Activated naive CD4-positive, alpha-beta T cell treated with anti-CD3 and anti-CD28 coated beads, Interleukin-2, amount 10 ng/mL, durations not matched to agents 7 days and 5 days (primary cell): ENCODE measurements at regions not wholly inside any gene's neighbourhood (a gene's known extent, or its start where the extent isn't known, plus 50 kb on each side); places are given as distances from the start of the nearest gene placed in this dataset.

Experiments
- CTCF ChIA-PET: fragments of 350-600 bp; sonication (Branson Sonifier 250); formaldehyde crosslinking; loops from one replicate; lab custom pipeline; 2021; ENCODE audit warnings: antibody characterized with exemption; lab: Charles Lee
- DNase-seq: peaks from one replicate; pipeline ENCODE4 v3.0.0-alpha.2; 2020
- H3K27ac Mint-ChIP-seq: one replicate; pipeline ENCODE4 v1.8.0; 2021; ENCODE audit warnings: mild to moderate bottlenecking, moderate library complexity, mixed read lengths
- H3K27me3 Mint-ChIP-seq: one replicate; pipeline ENCODE4 v1.8.0; 2021; ENCODE audit warnings: mild to moderate bottlenecking, mixed read lengths
- H3K36me3 Mint-ChIP-seq: one replicate; pipeline ENCODE4 v1.8.0; 2021; ENCODE audit warnings: mixed read lengths
- H3K4me1 Mint-ChIP-seq: one replicate; pipeline ENCODE4 v1.8.0; 2021; ENCODE audit warnings: mixed read lengths
- H3K4me3 Mint-ChIP-seq: one replicate; pipeline ENCODE4 v1.8.0; 2021; ENCODE audit warnings: mild to moderate bottlenecking, moderate library complexity, mixed read lengths
- H3K9me3 Mint-ChIP-seq: one replicate; pipeline ENCODE4 v1.8.0; 2021; ENCODE audit warnings: mixed read lengths

DNA sequence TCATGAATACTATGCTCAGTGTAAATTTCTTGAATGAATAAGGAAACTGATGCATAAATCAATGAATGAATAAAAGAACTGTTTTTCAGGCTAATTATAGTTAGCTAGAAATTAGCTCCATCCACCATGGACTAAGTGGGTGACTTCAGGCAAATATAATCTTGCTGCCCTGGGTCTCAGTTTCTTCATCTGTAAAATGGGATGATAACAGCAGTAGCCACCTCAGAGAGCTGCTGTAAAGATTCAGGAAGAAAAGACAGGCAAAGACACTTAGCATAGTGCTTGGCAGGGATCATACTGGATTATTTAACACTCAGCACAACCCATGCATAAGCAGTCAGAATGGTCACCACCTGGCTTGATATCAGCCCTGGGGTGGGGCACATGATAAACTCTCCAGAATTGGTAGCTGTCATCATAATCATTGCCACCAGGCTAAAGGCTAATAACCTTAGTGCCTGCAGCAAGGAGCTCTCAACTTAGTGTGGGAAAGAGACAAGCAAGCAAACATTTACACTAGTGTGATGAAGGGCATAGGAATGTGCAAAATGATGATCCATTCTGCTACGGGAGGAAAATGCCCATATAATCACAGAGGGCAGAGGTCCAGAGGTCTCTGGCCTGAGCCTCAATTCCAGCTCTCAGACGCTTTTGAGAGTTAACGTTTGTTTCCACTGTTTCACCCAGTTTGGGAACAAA is 234.7 kb upstream of the TBX3 start:
- DNase-seq: no peak
- Mint-ChIP-seq H3K27me3 (no peaks in the 10 kb centered on the region), H3K4me3 (no peak overlapping the region), H3K27ac (no peak overlapping the region), H3K9me3 (peaks cover 5% of the 10 kb centered on the region), H3K4me1 (no peaks in the 10 kb centered on the region), H3K36me3 (no peaks in the 10 kb centered on the region)
- CTCF ChIA-PET: no interaction called here

GRCh38 chr12:114917953-114918352 is 234.0 kb upstream of the TBX3 start:
- Mint-ChIP-seq H3K36me3 (no peaks in the 10 kb centered on the region), H3K4me1 (no peaks in the 10 kb centered on the region), H3K9me3 (peaks cover 5% of the 10 kb centered on the region), H3K27ac (no peak overlapping the region), H3K27me3 (no peaks in the 10 kb centered on the region), H3K4me3 (no peak overlapping the region)
- CTCF ChIA-PET: no interaction called here
- no peak for DNase-seq

GRCh38 chr12:114917307-114917706 is 233.3 kb upstream of the TBX3 start:
- no peaks in the 10 kb centered on the region for H3K4me1 Mint-ChIP-seq
- CTCF ChIA-PET: no interaction called here
- no peak for DNase-seq
- no peaks in the 10 kb centered on the region for H3K27me3 Mint-ChIP-seq
- no peak overlapping the region for H3K4me3 Mint-ChIP-seq
- H3K36me3 Mint-ChIP-seq: no peaks in the 10 kb centered on the region
- peaks cover 5% of the 10 kb centered on the region for H3K9me3 Mint-ChIP-seq
- H3K27ac Mint-ChIP-seq: no peak overlapping the region

DNA sequence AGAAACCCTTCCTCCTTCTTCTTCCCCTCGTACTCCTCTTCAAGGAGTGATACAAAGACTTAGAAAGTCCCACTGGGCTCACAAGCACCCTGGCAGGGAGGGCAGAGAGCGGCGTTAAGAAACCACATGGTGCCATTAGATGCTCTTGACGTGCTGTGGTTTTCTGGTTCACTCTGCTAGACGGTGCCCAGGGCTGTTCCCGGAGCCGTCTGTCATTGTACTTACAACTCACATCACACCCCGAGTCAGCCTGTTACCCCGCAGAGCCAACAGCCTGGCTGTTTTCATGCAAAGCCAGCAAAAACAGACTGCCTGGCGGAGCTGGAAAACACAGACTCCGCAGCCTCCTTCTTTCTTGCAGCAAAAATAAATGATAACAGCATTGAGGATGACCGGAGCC is 232.6 kb upstream of the TBX3 start:
- DNase-seq: no peak
- H3K36me3 Mint-ChIP-seq: no peaks in the 10 kb centered on the region
- CTCF ChIA-PET: no interaction called here
- H3K4me3 Mint-ChIP-seq: no peak overlapping the region
- no peak overlapping the region for H3K27ac Mint-ChIP-seq
- H3K9me3 Mint-ChIP-seq: peaks cover 5% of the 10 kb centered on the region
- H3K4me1 Mint-ChIP-seq: no peaks in the 10 kb centered on the region
- no peaks in the 10 kb centered on the region for H3K27me3 Mint-ChIP-seq

DNA sequence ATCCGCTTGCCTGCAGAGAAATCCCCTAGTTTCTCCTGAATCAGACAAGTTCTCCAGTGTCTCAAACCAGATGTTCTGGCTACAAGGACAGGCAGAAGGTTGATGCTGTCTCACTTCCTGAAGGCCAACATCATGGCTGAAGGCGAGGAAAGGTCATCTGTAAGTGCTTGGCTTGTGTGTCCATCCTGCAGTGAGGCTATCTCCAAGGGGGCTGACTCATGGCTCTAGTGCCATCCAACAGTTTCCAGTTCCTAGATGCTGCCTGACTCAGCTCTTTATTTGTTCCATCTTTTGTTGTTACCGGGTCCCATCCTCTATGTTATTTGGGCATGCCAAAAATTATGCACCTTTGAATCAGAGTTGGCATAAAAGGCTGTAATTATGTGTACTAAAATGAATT is 232.1 kb upstream of the TBX3 start:
- H3K4me3 Mint-ChIP-seq: no peak overlapping the region
- CTCF ChIA-PET: no interaction called here
- H3K27ac Mint-ChIP-seq: no peak overlapping the region
- H3K36me3 Mint-ChIP-seq: no peaks in the 10 kb centered on the region
- no peaks in the 10 kb centered on the region for H3K27me3 Mint-ChIP-seq
- peaks cover 3% of the 10 kb centered on the region for H3K9me3 Mint-ChIP-seq
- no peak for DNase-seq
- H3K4me1 Mint-ChIP-seq: no peaks in the 10 kb centered on the region

DNA sequence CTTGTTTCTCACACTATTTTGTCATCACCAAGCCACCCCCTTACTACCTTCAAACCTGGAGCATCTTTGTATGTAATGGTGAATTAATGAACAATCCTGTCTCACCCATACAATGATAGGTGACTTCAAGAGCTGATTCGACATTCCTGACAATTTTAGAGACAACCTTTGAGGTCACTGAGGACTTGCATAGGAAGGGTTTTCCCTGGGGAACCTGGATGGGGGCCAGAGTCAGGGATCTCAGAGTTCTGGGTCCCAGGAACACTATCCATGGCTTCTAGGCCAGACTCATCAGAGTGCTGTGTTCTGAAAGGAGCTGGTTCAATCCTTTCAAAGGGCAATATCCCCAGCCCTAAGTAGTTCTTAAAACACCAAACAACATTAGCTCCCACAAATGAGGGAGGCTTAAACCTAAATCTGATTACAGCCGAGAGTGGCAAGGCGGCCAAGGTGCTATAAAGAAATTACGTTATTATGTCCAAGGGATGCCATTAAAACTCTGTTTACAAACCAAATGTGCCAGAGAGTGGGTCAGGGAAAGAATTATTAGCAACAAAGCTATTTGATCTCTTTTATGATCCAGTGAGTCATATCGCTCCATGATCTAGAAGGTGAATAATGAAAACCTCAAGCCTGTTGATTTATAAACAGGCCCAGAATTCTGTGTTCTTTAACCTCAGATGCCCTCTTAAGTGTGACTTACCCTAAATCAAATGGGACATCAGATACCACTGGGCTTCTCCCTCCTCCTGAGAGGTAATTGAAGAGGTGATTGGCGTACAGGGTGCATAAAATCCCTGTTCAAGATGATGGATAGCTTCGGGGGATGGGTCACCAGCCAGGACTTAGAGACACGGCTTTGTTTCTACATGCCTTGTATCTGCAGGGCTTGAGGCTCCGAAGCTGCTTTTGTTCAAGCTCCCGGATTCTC is 230.2 kb upstream of the TBX3 start:
- Mint-ChIP-seq H3K27ac (no peak overlapping the region), H3K4me1 (no peaks in the 10 kb centered on the region), H3K9me3 (peaks cover 9% of the 10 kb centered on the region), H3K27me3 (no peaks in the 10 kb centered on the region), H3K36me3 (no peaks in the 10 kb centered on the region), H3K4me3 (no peak overlapping the region)
- CTCF ChIA-PET: no interaction called here
- DNase-seq: no peak

DNA sequence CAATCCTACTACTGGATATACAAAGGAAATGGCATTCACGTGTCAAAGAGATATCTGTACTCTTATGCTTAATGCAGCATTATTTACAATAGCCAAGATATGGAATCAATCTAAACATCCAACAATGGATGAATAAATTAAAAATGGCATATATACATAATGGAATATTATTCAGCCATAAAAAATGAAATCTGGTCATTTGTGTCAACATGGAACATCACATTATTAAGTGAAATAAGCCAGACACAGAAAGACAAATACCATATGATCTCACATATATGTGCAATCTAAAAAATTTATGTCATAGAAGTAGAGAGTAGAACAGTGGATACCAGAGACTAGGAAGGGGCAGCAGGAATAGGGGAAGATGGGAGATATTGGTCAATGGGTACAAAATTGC is 228.8 kb upstream of the TBX3 start:
- Mint-ChIP-seq H3K36me3 (no peaks in the 10 kb centered on the region), H3K9me3 (peaks cover 9% of the 10 kb centered on the region), H3K4me3 (no peak overlapping the region), H3K27me3 (no peaks in the 10 kb centered on the region), H3K4me1 (no peaks in the 10 kb centered on the region), H3K27ac (no peak overlapping the region)
- no peak for DNase-seq
- CTCF ChIA-PET: no interaction called here

- Mint-ChIP-seq H3K4me3 (no peak overlapping the region), H3K36me3 (no peaks in the 10 kb centered on the region), H3K4me1 (no peaks in the 10 kb centered on the region), H3K27me3 (no peaks in the 10 kb centered on the region), H3K9me3 (peaks cover 9% of the 10 kb centered on the region), H3K27ac (no peak overlapping the region)
- CTCF ChIA-PET: no interaction called here
- no peak for DNase-seq
These were observed 227.2 kb upstream of the TBX3 start for GRCh38 chr12:114911196-114911595.

GRCh38 chr12:114904254-114905003 is 220.5 kb upstream of the TBX3 start:
- no peaks in the 10 kb centered on the region for H3K27me3 Mint-ChIP-seq
- no peaks in the 10 kb centered on the region for H3K4me1 Mint-ChIP-seq
- no peak overlapping the region for H3K27ac Mint-ChIP-seq
- CTCF ChIA-PET: no interaction called here
- peaks cover 4% of the 10 kb centered on the region for H3K9me3 Mint-ChIP-seq
- no peak overlapping the region for H3K4me3 Mint-ChIP-seq
- no peak for DNase-seq
- no peaks in the 10 kb centered on the region for H3K36me3 Mint-ChIP-seq

GRCh38 chr12:114903083-114903691 is 219.2 kb upstream of the TBX3 start:
- H3K27ac Mint-ChIP-seq: no peak overlapping the region
- H3K4me1 Mint-ChIP-seq: no peaks in the 10 kb centered on the region
- no peak for DNase-seq
- no peaks in the 10 kb centered on the region for H3K27me3 Mint-ChIP-seq
- CTCF ChIA-PET: no interaction called here
- H3K9me3 Mint-ChIP-seq: peaks cover 5% of the 10 kb centered on the region
- no peak overlapping the region for H3K4me3 Mint-ChIP-seq
- H3K36me3 Mint-ChIP-seq: no peaks in the 10 kb centered on the region

DNA sequence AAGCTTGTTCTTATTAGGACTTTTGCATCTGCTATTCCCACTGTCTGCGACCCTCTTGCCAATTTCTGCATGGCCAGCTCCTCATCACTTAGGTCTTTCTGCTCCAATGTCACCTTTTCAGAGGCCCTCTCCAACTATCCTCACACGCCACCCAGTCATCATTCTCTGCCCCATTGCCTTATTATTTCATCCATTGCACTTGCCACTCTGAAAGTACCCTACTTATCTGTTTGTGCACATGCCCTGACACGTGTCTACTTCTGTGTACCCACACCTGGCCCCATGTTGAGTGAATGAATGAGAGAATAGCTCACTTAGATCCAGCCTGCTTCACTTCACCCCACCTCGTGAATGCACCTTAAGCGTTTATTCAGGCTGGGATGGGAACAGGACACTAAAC is 218.7 kb upstream of the TBX3 start:
- Mint-ChIP-seq H3K27ac (no peak overlapping the region), H3K4me1 (no peaks in the 10 kb centered on the region), H3K27me3 (no peaks in the 10 kb centered on the region), H3K4me3 (no peak overlapping the region), H3K36me3 (no peaks in the 10 kb centered on the region), H3K9me3 (peaks cover 5% of the 10 kb centered on the region)
- CTCF ChIA-PET: no interaction called here
- no peak for DNase-seq

DNA sequence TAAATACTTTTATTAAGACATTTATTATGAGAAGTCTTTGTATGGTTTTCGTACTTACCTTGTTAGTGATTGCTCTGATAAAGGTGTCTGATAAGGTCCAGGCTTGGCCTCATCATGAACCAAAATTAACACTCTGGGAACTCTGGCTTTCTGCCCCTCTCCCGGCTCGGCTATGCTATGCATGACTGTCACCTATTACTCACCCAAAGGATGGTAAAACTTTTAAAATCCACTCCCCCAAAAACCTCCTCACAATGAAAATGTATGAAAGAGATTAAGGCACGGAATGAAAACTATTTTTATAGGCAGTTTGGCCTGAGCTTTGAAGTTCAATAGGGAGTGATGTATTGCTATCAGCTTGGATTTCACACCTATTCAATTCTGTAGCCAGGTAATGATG is 217.3 kb upstream of the TBX3 start:
- Mint-ChIP-seq H3K36me3 (no peaks in the 10 kb centered on the region), H3K27ac (no peak overlapping the region), H3K27me3 (no peaks in the 10 kb centered on the region), H3K9me3 (peaks cover 5% of the 10 kb centered on the region), H3K4me1 (no peaks in the 10 kb centered on the region), H3K4me3 (no peak overlapping the region)
- DNase-seq: no peak
- CTCF ChIA-PET: no interaction called here

- no peak overlapping the region for H3K27ac Mint-ChIP-seq
- H3K36me3 Mint-ChIP-seq: no peaks in the 10 kb centered on the region
- CTCF ChIA-PET: no interaction called here
- no peak overlapping the region for H3K4me3 Mint-ChIP-seq
- H3K9me3 Mint-ChIP-seq: peaks cover 11% of the 10 kb centered on the region
- DNase-seq: no peak
- H3K27me3 Mint-ChIP-seq: no peaks in the 10 kb centered on the region
- H3K4me1 Mint-ChIP-seq: no peaks in the 10 kb centered on the region
These were observed 214.2 kb upstream of the TBX3 start for GRCh38 chr12:114898159-114898558.

DNA sequence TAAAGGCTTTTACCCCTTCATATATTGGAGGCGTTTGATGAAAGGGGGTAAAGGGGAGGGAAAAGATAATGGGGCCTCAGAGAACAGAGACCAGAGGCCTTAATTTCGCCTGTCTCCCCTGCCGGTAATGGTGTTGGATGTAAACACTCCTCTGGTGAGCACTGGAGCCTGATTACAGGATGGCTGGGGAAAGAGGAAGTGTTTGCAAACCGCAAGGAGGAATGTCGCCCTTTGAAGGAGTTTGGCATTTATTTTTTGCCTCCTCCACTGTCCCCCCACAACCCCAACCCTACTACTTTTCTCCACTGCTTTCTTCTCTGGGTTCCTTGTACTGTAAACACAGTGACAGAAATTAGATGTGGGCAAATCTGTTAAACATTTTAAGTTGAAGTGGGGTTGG is 211.9 kb upstream of the TBX3 start:
- Mint-ChIP-seq H3K4me3 (no peak overlapping the region), H3K4me1 (no peaks in the 10 kb centered on the region), H3K36me3 (no peaks in the 10 kb centered on the region), H3K27me3 (no peaks in the 10 kb centered on the region), H3K9me3 (peaks cover 10% of the 10 kb centered on the region), H3K27ac (no peak overlapping the region)
- no peak for DNase-seq
- CTCF ChIA-PET: no interaction called here
